SH-SY5Y (cell line): ENCODE measurements at regions not wholly inside any gene's neighbourhood (a gene's known extent, or its start where the extent isn't known, plus 50 kb on each side); places are given as distances from the start of the nearest gene placed in this dataset.

ENCODE experiments used
- GATA2 ChIP-seq: IDR thresholded peaks from 2 replicates; pipeline ENCODE4 v1.6.1; 2011; ENCODE audit warnings: mild to moderate bottlenecking, low read depth, low read length
- GATA3 ChIP-seq: IDR thresholded peaks from 2 replicates; pipeline ENCODE4 v1.6.1; 2011; ENCODE audit warnings: low read depth, mild to moderate bottlenecking, low read length, moderate library complexity

DNA sequence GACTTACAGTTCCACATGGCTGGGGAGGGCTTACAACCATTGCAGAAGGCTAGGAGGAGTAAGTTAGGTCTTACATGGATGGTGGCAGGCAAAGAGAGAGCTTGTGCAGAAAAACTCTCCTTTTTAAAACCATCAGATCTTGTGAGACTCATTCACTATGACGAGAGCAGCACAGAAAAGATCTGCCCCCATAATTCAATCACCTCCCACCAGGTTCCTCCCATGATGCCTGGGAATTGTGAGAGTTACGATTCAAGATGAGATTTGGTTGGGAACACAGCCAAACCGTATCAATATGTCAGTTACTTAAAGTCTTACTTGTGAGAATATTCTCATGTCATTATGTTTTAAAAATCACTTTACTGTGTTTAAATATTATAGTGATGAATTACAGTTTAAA, 481.9 kb downstream of the ARL4A start:
- TF ChIP-seq GATA2 (no peak), GATA3 (no peak)

- TF ChIP-seq GATA3 (no peak), GATA2 (no peak)
These were observed 487.6 kb downstream of the ARL4A start for GRCh38 chr7:13174991-13175390.

DNA sequence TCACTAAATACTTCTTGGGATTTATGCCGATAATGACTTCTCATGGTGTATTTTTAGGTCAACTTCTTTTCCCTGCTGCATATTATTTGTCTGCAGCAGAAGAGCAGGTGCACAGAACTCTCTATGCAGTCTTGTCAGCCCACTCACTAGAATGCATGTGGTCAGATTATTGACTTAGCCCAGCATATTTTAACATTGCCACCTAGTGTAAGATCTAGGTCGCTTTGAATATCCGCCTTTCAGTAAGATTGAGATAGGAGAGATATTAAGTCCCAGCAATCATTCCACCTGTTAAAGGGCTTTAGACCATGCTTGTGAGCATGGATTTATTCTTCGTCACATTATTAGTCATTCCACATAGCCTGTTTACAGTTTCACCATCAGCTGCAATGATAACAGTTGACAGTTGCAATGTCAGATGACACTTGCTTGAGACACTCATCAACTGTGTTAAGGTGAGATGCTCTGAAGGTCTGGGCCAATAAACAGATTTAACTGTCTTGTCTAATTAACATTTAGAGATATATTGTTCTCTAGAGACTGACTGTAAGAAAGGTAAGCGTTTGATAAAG, 491.7 kb downstream of the ARL4A start:
- TF ChIP-seq GATA2 (no peak), GATA3 (no peak)

DNA sequence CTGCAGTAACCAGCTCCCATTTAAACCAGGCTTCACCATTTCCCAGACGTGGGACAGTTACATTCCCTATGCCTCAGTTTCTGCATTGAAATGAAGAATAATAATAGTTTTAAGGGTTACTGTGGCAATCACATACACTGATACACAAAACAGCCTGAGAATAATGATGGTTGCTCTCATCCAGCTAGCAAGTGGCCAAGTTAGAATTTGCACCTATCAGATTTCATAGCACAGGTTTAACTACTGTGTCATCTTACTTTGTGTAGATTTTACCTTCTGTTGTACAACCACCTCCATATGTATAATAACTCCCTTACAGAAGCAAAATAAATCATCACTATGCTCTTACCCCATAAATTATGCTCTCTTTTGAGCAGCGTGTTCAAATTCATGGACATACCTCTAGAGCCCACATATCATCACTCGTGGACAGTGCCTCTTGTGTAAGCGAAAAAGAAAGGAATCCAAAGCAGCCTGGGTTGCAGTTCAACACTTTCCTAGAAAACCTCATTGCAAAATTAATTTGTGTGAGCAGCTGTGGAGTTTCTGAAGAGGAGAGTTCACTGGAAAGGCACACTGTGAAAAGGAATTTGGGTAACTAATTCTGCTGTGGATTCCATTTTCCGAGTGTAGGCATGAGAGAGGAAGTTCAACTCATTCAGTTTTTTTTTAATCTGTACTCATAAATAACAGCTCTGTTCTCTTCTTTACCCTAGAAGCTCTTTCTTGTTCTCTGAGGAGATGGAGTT, 492.5 kb downstream of the ARL4A start:
- TF ChIP-seq GATA2: no peak
- TF ChIP-seq GATA3: no peak

DNA sequence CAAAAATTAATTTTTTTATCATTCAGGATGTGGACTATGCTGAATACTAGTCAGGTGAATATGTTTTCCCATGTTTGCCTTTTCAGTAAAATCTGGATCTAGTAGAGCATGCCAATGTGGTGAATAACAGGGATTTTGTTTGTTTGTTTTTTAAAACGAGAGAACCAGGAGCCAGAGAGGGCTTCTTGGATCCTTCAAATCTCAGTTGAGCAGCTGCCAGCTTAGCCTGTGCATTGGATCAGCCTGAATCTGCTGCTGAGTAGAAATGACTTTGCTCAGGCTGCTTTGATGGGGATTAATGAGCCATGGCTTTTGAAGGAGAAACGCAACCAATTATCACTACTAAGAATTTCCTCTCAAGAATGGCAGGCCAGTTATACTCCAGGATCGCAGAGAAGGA, 493.8 kb downstream of the ARL4A start:
- TF ChIP-seq GATA2: no peak

DNA sequence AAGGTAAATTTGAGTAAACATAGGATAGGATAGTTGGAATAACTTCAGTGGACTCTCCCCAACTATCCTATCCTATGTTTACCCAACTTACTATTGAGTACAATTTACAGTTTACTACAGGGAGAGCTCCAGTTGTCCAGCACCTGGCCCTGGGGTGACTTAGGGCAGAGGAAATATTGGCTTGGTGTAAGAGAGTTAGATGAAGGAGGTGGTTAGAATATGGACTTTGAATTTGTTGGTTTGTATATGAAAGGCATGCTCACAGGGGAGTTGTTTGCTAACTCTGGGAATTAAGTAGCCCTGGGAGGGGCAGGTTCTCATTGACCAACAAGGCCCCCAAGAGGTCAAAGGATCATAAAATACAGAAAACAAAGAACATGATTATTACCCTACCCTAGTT, 497.7 kb downstream of the ARL4A start:
- TF ChIP-seq GATA3 (no peak), GATA2 (no peak)

DNA sequence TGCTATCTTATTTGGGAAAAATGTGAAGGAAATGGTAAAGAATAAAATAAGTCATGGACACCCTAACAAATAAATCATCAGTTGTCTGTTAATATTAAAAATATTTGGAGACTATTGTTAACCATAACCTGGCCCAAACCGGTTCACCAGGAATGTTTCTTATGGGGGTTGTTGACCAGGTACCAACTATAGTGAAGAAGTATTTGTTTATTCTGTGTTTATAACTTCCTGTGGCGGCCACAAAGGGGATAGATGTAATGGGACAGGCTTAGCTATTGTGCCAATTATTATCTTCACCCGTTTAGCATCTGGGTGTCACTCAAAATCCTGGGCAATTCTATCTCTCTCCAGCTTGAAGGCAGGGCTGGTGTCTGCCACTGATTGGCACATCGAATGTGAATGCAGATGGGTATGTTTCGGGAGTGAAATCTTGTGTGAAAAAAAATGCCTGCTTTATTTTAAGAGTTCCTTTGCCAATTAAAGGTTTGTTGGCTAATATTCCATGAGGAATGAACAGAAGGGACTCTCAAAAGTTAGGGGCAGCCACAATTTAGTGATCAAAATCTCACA, 500.9 kb downstream of the ARL4A start:
- TF ChIP-seq GATA3 (no peak), GATA2 (no peak)

- TF ChIP-seq GATA2 (no peak), GATA3 (no peak)
These were observed 501.5 kb downstream of the ARL4A start for GRCh38 chr7:13188922-13189321.

- TF ChIP-seq GATA2: no peak
- no peak for TF ChIP-seq GATA3
These were observed 502.2 kb downstream of the ARL4A start for GRCh38 chr7:13189668-13190067.

GRCh38 chr7:13197501-13197900, 510.1 kb downstream of the ARL4A start:
- no peak for TF ChIP-seq GATA2
- no peak for TF ChIP-seq GATA3

GRCh38 chr7:13198036-13198435, 510.6 kb downstream of the ARL4A start:
- TF ChIP-seq GATA2 (no peak), GATA3 (no peak)

- TF ChIP-seq GATA3 (no peak), GATA2 (no peak)
These were observed 511.3 kb downstream of the ARL4A start for GRCh38 chr7:13198727-13199126.

DNA sequence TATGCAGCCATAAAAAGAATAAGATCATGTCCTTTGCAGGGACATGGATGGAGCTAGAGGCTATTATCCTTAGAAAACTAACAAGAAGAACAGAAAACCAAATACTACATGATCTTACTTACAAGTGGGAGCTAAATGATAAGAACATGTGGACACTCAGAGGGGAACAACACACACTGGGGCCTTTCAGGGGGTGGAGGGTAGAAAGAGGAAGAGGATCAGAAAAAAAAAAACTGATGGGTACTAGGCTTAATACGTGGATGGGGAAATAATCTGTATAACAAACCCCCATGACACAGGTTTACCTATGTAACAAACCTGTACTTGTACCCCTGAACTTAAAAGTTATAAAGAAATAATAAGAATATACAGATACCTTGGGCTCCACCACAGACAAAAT, 514.2 kb downstream of the ARL4A start:
- TF ChIP-seq GATA3 (no peak), GATA2 (no peak)

GRCh38 chr7:13217768-13218167, 530.3 kb downstream of the ARL4A start:
- TF ChIP-seq GATA2: no peak
- no peak for TF ChIP-seq GATA3

GRCh38 chr7:13225068-13225467, 537.6 kb downstream of the ARL4A start:
- TF ChIP-seq GATA3 (no peak), GATA2 (no peak)
